ENCODE measurements at regions not wholly inside any gene's neighbourhood (a gene's known extent, or its start where the extent isn't known, plus 50 kb on each side); places are given as distances from the start of the nearest gene placed in this dataset.

- TF ChIP-seq EZH2 (IDR thresholded peaks at IDR 0.05; ENCODE audit: borderline replicate concordance) (no peak), EZH2phosphoT487 (IDR thresholded peaks at IDR 0.05; ENCODE audit: low read depth, severe bottlenecking, unreplicated experiment) (no peak), CTCF (IDR thresholded peaks at IDR 0.05; ENCODE audit: poor library complexity) (no peak)
Measured at GRCh38 chr11:8790968-8791367, 108.4 kb downstream of the RPL27A start.

Measured in hepatocyte (in vitro differentiated cells).